MM.1S (cell line): ENCODE measurements at regions not wholly inside any gene's neighbourhood (a gene's known extent, or its start where the extent isn't known, plus 50 kb on each side); places are given as distances from the start of the nearest gene placed in this dataset.

Source experiments
- DNase-seq: peaks from one replicate; pipeline ENCODE4 v3.0.0-alpha.2; 2015
- H2AFZ ChIP-seq: fragments of 300-600 bp; sonication (generic); 2 replicates; pipeline ENCODE4 v1.6.0; 2016; ENCODE audit warnings: antibody characterized with exemption, low read length
- H3F3A ChIP-seq: fragments of 300-600 bp; sonication (generic); 2 replicates; pipeline ENCODE4 v1.6.1; 2016; ENCODE audit warnings: mild to moderate bottlenecking, antibody characterized with exemption, low read length, moderate library complexity, mixed read lengths; ENCODE audit not compliant: insufficient read depth
- H3K27ac ChIP-seq: fragments of 300-600 bp; sonication (generic); 2 replicates; pipeline ENCODE4 v1.5.1; 2016; ENCODE audit warnings: mild to moderate bottlenecking, low read length
- H3K27me3 ChIP-seq: fragments of 300-600 bp; sonication (generic); replicated peaks from 2 replicates; pipeline ENCODE4 v1.6.0; 2016; ENCODE audit warnings: low read length; ENCODE audit not compliant: insufficient read depth
- H3K36me3 ChIP-seq: fragments of 300-600 bp; sonication (generic); replicated peaks from 2 replicates; pipeline ENCODE4 v1.6.1; 2016; ENCODE audit warnings: mild to moderate bottlenecking, low read length, mixed read lengths; ENCODE audit not compliant: insufficient read depth
- H3K4me1 ChIP-seq: fragments of 300-600 bp; sonication (generic); 2 replicates; pipeline ENCODE4 v1.6.1; 2016; ENCODE audit warnings: low read length, mixed read lengths
- H3K4me2 ChIP-seq: fragments of 300-600 bp; sonication (generic); 2 replicates; pipeline ENCODE4 v1.6.0; 2016; ENCODE audit warnings: low read depth, low read length
- H3K4me3 ChIP-seq: fragments of 300-600 bp; sonication (generic); 2 replicates; pipeline ENCODE4 v1.5.1; 2016; ENCODE audit warnings: low read length, mixed read lengths
- H3K79me2 ChIP-seq: fragments of 300-600 bp; sonication (generic); 2 replicates; pipeline ENCODE4 v1.6.1; 2016; ENCODE audit warnings: mixed run types, low read length, mixed read lengths
- H3K9ac ChIP-seq: fragments of 300-600 bp; sonication (generic); 2 replicates; pipeline ENCODE4 v1.6.1; 2016; ENCODE audit warnings: low read length, mixed read lengths
- H3K9me2 ChIP-seq: fragments of 300-600 bp; sonication (generic); replicated peaks from 2 replicates; pipeline ENCODE4 v1.6.1; 2016; ENCODE audit warnings: mild to moderate bottlenecking, low read length, mixed read lengths; ENCODE audit not compliant: insufficient read depth
- H3K9me3 ChIP-seq: fragments of 300-600 bp; sonication (generic); replicated peaks from 2 replicates; pipeline ENCODE4 v1.6.1; 2016; ENCODE audit warnings: mild to moderate bottlenecking, low read length, mixed read lengths; ENCODE audit not compliant: insufficient read depth
- H4K20me1 ChIP-seq: fragments of 300-600 bp; sonication (generic); 2 replicates; pipeline ENCODE4 v1.6.1; 2016; ENCODE audit warnings: mild to moderate bottlenecking, low read length, moderate library complexity, mixed read lengths; ENCODE audit not compliant: insufficient read depth
- CTCF ChIP-seq: fragments of 300-600 bp; sonication (generic); IDR thresholded peaks from 2 replicates; pipeline ENCODE4 v1.5.1; 2016; ENCODE audit warnings: antibody characterized with exemption, low read length, mixed read lengths
- EZH2 ChIP-seq: fragments of 300-600 bp; sonication (generic); optimal IDR thresholded peaks from 2 replicates; pipeline ENCODE3; 2017; ENCODE audit warnings: low read depth, mild to moderate bottlenecking, antibody characterized with exemption, low read length, mixed read lengths
- EZH2phosphoT487 ChIP-seq: fragments of 300-600 bp; sonication (generic); IDR thresholded peaks from 2 replicates; pipeline ENCODE4 v1.6.1; 2018; ENCODE audit warnings: antibody characterized with exemption, low read length

GRCh38 chr10:61110188-61110844, 166.3 kb upstream of the RHOBTB1 start:
- H2AFZ ChIP-seq = no peak overlapping the region
- TF ChIP-seq EZH2 = no peak
- H3K27ac ChIP-seq = no peak overlapping the region
- H3K4me2 ChIP-seq = no peak overlapping the region
- no peaks in the 10 kb centered on the region for H3K9me3 ChIP-seq
- no peaks in the 10 kb centered on the region for H3K4me1 ChIP-seq
- H3K36me3 ChIP-seq = no peaks in the 10 kb centered on the region
- H4K20me1 ChIP-seq = no peaks in the 10 kb centered on the region
- DNase-seq = no peak
- no peaks in the 10 kb centered on the region for H3K79me2 ChIP-seq
- no peak overlapping the region for H3K9ac ChIP-seq
- no peak overlapping the region for H3K4me3 ChIP-seq
- no peaks in the 10 kb centered on the region for H3K9me2 ChIP-seq
- no peaks in the 10 kb centered on the region for H3K27me3 ChIP-seq
- H3F3A ChIP-seq = no peaks in the 10 kb centered on the region

GRCh38 chr10:61108915-61109314, 164.9 kb upstream of the RHOBTB1 start:
- no peaks in the 10 kb centered on the region for H3K27me3 ChIP-seq
- H3F3A ChIP-seq = no peaks in the 10 kb centered on the region
- H3K36me3 ChIP-seq = no peaks in the 10 kb centered on the region
- H4K20me1 ChIP-seq = no peaks in the 10 kb centered on the region
- no peak overlapping the region for H3K4me3 ChIP-seq
- no peaks in the 10 kb centered on the region for H3K9me2 ChIP-seq
- no peak overlapping the region for H3K27ac ChIP-seq
- no peak overlapping the region for H3K9ac ChIP-seq
- H3K79me2 ChIP-seq = no peaks in the 10 kb centered on the region
- H3K4me1 ChIP-seq = no peaks in the 10 kb centered on the region
- TF ChIP-seq EZH2phosphoT487 (no peak), CTCF (no peak), EZH2 (no peak)
- no peak overlapping the region for H2AFZ ChIP-seq
- no peak overlapping the region for H3K4me2 ChIP-seq
- no peak for DNase-seq
- no peaks in the 10 kb centered on the region for H3K9me3 ChIP-seq

- H3K4me1 ChIP-seq = peaks cover 14% of the 10 kb centered on the region
- H3K9ac ChIP-seq = no peak overlapping the region
- no peak for DNase-seq
- H3F3A ChIP-seq = no peaks in the 10 kb centered on the region
- no peaks in the 10 kb centered on the region for H3K9me2 ChIP-seq
- no peak overlapping the region for H2AFZ ChIP-seq
- H3K27me3 ChIP-seq = no peaks in the 10 kb centered on the region
- H4K20me1 ChIP-seq = no peaks in the 10 kb centered on the region
- H3K4me2 ChIP-seq = no peak overlapping the region
- no peak overlapping the region for H3K4me3 ChIP-seq
- H3K79me2 ChIP-seq = no peaks in the 10 kb centered on the region
- TF ChIP-seq EZH2phosphoT487 = no peak
- no peak for TF ChIP-seq CTCF
- TF ChIP-seq EZH2 = no peak
- H3K36me3 ChIP-seq = no peaks in the 10 kb centered on the region
- no peak overlapping the region for H3K27ac ChIP-seq
- H3K9me3 ChIP-seq = no peaks in the 10 kb centered on the region
These were observed 156.9 kb upstream of the RHOBTB1 start for GRCh38 chr10:61100887-61101286.

- H3K9ac ChIP-seq = no peak overlapping the region
- H3K4me2 ChIP-seq = no peak overlapping the region
- no peaks in the 10 kb centered on the region for H3K79me2 ChIP-seq
- no peaks in the 10 kb centered on the region for H3F3A ChIP-seq
- no peak for TF ChIP-seq CTCF
- no peak for TF ChIP-seq EZH2phosphoT487
- no peak for TF ChIP-seq EZH2
- no peaks in the 10 kb centered on the region for H3K9me3 ChIP-seq
- H3K27ac ChIP-seq = no peak overlapping the region
- H3K9me2 ChIP-seq = no peaks in the 10 kb centered on the region
- DNase-seq = no peak
- no peaks in the 10 kb centered on the region for H3K36me3 ChIP-seq
- no peak overlapping the region for H2AFZ ChIP-seq
- no peaks in the 10 kb centered on the region for H4K20me1 ChIP-seq
- no peaks in the 10 kb centered on the region for H3K27me3 ChIP-seq
- peaks cover 14% of the 10 kb centered on the region for H3K4me1 ChIP-seq
- H3K4me3 ChIP-seq = no peak overlapping the region
These were observed 155.8 kb upstream of the RHOBTB1 start for GRCh38 chr10:61099756-61100155.
